IPS-NIHi7 (cell line): ENCODE measurements at regions not wholly inside any gene's neighbourhood (a gene's known extent, or its start where the extent isn't known, plus 50 kb on each side); places are given as distances from the start of the nearest gene placed in this dataset.

ENCODE experiments used
- DNase-seq: peaks from one replicate; pipeline ENCODE4 v3.0.0; 2012; ENCODE audit warnings: mixed read lengths; ENCODE audit errors: extremely low spot score

DNA sequence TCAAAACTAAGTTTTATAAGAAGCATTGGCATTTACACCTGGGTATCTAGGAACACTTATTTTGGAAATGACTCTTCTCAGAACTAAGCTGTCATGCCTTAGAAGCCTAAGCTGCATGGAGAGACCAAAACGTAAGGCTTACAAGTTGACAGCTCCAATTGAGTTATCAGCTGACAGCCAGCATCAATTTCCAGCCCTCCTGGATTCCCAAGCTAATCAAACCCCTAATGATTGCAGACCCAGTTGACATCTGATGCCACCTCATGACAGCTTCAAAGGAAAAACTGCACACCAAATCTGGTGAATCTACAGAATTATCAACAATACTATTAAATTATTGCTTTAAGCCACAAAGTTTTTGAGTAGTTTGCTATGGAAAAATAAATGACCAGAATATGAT lies 187.6 kb upstream of the PRMT6 start:
- no peak for DNase-seq

DNA sequence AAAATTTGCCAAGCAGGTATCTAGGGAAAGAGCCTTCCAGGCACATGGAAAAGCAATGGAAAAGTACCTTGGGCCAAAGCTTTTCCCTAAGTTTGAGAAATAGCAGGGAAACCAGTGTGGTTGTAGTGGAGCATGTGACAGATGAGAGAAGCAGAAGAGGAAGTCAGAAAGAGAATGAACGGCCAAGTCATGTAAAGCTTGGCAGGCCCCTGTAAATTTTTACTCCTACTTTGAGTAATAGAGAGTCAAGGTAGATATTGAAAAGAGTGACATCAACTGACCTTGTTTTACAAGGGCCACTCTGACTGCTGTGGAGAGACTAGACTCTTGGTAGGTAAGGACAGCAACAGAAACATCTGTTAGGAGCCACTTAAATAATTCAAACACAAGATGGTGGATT lies 180.9 kb upstream of the PRMT6 start:
- no peak for DNase-seq

DNA sequence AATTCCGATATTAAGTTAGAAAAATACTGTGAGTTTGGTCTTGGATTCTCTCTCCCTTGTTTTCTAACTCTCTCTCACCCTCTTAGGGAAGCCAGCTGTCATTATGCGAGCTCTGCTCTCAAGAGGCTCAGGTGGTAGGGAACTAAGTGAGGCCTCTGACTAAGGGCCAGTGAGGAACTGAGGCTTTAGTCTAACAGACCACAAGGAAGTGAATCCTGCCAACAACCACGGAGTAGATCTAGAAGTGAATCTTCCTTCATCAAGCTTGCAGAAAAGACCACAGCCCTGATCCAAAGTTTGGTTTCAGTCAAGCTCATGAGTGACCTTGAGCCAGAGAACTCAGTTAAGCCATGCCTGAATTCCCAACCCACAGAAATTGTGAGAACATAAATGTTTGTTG lies 180.1 kb upstream of the PRMT6 start:
- no peak for DNase-seq

DNA sequence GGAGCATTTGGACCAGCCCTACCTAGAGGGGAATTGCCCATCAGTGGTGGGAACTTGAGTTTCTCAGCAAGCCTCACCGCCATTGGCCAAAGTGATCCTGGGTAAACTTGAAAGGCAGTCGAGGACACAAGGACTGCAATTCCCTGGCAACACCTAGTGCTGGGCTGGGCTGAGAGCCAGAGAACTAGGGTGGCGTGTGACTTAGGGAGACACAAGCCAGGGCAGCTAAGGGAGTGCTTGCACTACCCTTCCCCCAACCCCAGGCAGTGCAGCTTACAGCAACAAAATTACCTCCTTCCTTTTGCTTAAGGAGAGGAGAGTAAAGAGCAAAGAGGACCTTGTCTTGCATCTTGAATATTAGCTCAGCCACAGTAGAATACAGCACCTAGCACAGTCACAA lies 176.9 kb upstream of the PRMT6 start:
- no peak for DNase-seq

DNA sequence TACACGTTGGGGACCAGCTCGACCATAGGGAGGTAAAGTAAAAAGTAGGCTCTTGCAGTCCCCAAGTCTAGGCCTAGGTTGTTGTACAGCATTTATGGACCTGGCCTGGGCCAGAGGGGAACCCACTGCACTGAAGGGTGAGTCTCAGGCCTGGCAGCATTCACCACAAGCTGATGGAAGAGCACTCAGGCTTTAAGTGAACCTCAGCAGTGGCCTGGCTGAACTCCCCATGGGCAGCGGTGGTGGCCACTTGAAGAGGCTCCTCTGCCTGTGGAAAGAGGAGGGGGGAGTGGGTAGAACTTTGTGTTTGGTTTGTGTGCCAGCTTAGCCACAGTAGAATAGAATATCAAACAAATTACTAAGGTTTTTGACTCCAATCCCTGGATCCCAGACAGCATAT lies 176.2 kb upstream of the PRMT6 start:
- DNase-seq, result no peak

DNA sequence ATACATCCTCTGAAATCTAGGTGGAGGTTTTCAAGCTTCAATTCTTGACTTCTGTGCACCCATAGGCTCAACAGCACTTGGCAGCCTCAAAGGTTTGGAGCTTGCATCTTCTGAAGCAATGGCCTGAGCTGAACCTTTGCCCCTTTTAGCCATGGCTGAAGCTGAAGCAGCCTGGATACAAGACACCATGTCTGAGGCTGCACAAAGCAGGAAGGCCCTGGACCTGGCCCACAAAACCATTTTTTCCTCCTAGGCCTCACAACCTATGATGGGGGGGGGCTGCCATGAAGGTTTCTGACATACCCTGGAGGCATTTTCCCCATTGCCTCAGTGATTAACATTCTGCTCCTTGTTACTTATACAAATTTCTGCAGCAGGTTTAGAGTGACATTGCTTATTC lies 173.3 kb upstream of the PRMT6 start:
- no peak for DNase-seq

DNA sequence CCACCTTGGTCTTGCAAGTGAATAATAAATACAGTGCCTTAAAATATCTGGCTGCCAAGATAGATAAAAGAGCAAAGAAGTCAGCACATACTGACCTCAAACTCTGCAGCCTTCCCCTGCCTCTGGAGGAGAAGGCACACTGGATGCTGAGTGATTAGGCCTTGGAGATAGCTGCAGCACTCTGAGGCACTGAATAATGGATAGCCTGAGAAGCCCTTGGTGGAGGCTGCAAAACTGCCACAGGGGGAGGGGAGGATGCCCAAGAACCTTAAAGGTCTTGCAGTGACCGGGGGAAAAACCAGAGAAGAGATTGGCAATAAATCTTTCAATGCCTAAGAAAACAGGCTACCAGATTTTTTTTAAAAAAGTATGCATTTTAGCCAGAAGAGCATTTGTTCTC lies 167.4 kb upstream of the PRMT6 start:
- peak; percentile 13 for DNase-seq

DNA sequence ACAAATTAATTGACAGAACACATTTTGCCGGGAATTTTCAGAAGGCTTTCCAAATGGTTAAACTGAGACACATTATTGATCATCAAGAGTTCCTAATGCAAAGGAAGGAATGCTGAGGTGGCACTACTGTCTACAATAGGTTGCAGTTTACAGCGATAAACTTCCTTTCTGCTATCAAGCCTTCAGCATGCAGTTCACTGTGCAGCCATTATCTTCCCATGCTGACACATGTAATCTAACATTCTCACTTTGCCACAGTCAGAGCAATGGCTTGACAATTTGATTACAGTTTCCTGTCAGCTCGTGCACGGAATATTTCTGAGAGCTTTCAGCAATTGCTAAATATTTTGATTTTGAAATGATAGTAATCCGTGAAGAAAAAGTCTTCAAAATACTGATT lies 166.9 kb upstream of the PRMT6 start:
- no peak for DNase-seq

DNA sequence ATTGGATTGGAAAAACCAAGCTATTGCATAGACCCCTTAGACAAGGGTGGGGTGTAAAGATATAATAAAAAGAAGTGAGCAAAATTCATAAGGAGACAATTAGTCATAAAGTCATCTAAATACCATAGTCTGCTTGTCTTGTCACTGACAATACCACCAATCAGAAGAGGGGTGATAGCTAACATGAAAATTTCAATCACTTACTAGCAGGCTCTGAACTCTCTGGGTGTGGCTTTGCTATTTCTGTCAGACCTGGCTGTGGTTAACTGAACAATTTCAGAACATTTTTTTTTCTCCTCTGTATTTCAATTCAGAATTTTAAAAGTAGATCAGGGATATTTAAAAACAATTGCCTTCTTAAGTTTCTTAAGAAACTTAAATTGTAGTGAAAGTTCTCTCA lies 158.5 kb upstream of the PRMT6 start:
- no peak for DNase-seq

DNA sequence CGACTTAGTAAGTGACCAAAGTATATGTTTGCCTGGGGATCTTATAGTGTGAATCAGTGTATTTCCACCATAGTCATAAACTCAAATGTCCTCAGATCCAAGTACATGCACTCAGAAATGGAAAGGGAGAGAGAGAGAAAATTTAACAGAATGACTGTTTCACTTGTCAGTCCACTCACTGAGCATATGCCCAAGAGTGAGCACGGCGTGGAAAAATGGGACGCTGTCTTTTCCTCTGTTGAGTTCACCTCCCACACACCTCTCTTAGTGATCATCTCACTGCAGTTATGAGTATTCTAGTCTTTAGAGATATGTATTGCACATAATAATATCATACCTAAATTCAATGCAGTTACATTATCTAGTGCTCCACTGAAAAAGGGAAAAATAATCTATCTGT lies 156.8 kb upstream of the PRMT6 start:
- DNase-seq, result no peak

DNA sequence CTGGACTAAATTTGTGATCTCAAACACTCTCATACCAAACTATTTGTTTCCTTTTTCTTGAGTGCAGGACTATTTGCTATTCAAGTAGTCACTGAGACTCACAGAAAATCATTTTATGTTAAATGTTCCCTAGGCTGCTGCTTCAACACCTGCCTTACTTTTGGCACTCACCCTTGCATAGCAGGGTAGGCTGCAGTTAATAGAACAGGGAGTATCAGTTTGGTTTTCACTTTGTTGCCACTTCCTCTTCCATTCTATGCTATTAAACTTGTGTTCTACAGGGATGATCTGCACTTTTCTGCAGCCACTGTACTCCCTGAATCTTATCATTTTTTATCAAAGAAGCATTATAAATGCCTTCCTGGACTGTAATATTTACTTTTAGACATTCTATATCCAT lies 148.7 kb upstream of the PRMT6 start:
- DNase-seq, result no peak

DNA sequence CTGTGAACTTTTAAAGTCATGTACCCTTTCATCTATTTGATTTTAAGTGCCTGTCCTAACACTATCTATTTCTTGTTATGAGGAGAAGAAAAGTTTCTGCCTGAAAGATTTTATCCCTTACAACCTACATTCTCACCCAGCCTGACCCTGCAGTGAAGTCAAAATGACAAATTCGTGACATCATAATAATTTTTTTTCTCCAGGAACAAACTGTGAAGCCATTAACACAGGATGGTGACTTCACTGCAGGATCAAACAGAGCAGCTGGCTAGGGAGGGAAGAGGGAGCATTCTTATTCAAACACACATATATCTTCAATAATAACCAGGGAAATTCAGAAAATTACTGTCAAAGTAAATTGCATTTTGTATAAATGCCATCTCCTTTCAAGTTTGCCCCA lies 147.8 kb upstream of the PRMT6 start:
- DNase-seq, result no peak

DNA sequence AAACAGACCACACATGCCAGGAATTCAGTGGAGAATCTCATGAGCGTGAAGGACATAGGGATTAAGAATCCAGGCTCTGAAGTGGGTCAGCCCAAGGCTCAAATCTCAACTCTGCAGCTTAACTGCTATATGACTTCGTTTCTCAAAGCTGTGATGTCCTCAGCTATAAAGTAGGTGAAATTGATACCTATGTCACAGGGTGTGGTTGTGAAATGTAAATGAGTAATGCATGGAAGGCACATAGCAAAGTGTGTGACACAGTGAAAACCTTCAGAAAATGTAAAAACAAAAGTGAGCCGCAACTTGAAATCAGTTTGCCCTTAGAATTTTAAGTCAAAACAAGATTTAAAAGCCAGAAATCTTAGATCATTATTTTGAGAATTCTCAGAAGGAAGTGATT lies 145.7 kb upstream of the PRMT6 start:
- no peak for DNase-seq

DNA sequence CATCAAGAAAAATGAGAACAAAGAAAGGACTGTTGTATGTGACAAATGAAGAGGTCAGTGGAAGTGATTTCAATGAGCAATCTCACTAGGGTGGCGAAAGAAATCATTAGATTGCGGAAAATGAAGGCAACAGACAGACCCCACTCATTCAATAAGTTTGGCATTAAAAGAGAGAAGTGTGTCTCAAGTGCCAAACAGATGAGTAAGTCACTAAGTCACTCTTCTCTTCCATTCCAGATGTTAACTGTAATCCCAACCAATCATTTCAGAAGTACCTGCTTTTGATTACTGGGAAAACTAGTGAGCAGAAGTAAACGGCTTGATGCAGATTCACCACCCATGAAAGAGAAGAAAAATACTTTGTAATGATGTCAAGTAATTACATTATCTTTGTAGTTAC lies 144.3 kb upstream of the PRMT6 start:
- no peak for DNase-seq

DNA sequence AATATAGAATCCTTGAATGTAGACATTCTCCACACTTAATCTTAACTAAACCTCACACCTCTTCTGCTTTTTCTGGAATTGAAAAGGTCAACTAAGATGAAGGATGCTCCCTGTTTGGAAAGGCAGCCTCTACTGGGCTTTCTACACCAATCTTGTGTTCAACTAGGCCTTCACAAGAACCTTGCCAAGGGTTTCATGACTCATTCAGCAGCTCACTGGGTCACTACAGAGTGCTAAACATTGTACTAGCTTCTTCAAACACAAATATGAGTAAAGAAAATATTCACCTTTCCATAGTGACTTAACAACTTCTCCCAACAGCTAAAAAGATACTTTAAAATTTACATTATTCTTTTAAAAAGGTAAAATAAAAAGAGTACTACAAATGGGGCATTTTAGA lies 135.3 kb upstream of the PRMT6 start:
- no peak for DNase-seq

DNA sequence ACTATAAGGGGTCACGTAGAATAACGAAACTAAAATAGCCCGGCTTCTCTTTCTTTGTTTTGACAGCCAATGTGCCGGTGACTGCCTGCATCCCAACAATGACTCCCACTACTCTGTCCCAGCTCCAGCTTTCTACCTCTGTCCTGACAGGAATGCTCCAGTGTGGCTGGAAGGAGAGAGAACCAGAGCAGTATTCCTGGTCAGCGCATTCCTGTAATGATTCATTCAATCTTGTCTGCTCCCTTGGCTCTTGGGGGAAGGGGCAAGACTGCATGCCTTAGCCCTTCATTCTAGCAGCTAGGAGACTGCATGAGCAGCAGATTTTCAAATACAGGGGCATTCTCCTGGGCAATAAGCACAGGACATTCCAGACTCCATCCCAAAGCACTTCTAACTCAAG lies 132.1 kb upstream of the PRMT6 start:
- DNase-seq, result peak; percentile 45

DNA sequence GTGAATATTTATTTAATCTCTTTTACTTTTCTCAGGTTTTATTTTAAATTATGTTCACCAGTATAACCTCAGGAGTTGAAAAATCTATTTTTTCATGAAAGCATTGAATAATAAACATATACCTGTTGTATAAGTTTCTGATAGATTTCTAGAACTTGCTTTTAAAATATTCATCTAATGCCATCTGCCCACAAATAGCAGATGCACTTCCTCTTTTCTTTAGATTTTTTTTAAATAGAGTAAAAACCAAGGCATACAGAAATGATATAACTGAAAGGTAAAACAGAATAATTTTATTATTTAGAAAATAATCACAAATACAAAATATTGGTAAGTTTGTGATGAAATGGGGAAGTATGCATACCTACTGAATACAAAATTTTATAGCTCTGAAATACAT lies 130.7 kb upstream of the PRMT6 start:
- no peak for DNase-seq

DNA sequence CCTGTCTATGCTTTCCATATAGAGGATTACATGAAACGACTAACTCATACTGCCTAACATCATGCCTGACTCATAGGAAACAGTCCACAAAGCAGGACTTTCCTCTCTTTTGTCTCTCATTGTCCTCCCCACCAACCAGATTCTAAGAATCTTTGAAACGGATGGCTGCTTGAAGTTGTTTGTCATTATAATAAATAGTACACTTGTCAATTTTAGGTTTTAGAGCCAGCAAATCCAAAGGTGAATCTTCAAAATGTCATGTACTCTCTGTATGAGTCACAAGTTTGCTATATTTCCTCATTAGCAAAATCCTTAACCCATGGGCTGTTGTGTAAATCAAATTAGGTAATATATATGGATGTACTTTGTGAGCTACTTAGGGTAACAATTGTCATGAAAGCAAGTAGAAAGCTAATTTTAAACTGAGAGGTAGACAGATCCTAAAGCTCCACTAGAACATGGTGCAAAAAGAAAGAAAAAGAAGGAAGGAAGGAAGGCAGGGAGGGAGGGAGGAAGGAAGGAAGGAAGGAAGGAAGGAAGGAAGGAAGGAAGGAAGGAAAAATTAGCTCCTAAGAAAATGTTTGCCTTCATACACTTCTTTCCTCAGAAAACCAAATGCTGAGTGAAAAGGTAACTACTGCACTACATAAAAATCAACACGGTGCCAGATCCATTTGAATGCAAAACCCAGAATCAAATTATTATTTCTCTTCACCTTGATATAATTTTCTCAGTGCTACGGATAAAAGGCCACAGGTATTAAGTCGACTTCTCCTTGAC lies 129.5 kb upstream of the PRMT6 start:
- DNase-seq, result no peak

DNA sequence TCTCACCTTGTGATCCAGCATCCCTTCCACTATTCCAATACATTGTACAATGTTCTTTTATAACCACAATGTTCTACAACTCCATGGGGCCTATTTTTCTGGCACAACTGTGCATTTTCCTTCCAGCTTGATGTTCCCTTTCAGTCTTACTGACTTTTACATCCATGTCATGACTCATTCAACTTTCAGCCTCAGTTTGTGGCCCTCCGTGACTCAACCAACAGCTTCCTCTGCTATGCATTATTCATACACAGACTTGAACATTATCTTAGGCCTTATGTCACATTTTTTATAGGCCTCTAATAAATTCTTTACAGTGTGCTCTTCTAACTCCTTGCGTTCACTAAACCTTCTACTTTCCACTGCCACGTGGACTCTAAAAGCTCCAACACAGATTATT lies 119.4 kb upstream of the PRMT6 start:
- DNase-seq, result no peak

DNA sequence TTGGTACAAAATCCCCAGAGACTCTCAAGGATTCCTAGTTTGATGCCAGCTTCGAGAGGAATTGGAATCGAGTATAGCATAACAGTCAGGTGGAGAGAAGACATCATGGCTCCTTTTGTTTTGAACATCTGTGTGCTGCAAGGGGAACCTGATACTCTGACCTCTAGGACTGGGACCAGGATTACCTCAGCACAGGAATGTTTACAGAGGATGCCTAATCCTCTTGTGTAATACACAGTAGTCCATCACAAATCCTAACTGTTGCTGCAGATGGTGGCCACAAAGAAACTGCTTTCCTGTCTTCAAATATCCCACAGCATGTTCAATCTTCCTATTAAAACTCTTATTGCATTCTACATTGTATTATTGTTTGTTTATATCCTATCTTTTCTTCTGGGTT lies 111.8 kb upstream of the PRMT6 start:
- peak; percentile 12 for DNase-seq

DNA sequence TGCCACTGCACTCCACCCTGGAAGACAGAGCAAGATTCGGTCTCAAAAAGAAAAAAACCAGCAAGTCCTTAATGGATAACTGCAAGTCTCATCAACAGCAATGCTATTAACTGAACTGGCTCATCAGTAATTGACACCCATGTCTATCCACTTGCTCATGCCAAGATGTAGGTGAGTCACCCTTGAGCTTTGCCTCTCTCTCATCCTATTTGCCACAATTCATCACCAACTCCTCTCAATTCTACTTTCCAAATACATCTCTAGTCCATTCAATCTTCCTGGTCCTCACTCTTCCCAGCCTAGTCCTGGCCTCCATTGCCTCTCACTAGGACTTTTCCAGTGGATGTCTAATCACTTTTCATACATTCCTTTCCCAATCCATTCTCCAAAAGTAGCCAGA lies 103.7 kb upstream of the PRMT6 start:
- DNase-seq, result no peak

DNA sequence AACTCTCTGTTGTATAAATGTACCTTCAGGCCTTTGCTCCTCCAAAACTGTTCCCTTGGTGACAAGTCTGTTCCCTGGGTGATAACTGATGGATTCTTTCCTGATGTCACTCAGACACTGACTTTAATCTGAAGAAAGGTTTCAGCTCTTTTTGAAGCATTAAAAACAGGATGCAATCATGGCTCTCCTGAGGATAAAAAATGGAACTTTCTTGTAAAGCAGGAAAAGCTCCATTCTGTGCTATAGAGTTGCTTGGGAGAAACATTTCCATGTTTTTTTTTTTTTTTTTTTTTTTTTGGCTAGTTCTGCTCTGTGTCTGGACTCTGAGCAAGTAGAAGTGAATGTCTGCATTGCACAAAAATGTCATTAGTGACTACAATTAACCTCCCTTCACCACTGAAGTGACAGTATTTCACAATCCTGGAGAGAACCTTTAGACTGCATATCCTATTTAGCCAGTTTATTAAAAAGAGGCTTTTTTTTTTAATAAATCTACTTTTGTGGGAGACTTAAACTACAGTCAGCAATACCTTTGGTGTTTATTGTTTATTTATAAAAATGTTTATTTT lies 101.7 kb upstream of the PRMT6 start:
- no peak for DNase-seq

DNA sequence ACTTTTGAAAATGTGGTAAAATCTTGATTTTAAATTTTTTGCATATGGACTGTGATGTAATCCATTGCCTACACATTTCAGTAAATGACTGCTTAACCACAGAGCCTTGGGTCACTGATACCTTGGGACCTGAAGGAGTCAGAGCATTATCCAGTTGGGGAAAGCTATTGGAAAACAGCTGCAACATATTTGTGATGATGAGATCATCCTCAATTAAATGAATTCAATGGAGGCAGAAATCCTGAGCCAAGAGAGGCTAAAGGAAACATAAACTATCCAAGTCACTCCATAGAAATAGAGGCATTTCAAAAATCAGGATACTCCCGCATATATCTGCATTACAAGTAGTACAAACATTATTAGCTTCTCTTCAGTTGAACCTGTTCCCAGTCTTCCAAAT lies 99.8 kb upstream of the PRMT6 start:
- no peak for DNase-seq

DNA sequence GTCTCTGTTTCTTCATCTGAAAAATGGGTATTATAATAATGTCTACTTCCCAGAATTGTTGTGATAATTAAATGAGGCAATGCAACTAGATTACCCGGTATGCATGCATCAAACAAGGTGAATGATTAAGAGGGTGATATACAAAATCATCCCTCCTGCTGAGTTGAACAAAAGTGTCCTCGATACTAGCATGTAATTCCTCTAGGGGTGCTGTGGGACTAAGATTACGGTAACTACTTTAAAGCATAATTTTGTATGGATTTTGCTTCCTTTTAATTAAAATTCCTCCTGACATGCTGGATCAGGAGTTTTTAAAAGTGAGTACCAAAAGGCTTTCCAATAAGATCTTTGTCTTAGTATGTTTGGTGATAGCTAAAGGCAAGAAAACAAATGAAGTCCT lies 98.7 kb upstream of the PRMT6 start:
- no peak for DNase-seq
